ENCODE measurements at regions not wholly inside any gene's neighbourhood (a gene's known extent, or its start where the extent isn't known, plus 50 kb on each side); places are given as distances from the start of the nearest gene placed in this dataset.

DNA sequence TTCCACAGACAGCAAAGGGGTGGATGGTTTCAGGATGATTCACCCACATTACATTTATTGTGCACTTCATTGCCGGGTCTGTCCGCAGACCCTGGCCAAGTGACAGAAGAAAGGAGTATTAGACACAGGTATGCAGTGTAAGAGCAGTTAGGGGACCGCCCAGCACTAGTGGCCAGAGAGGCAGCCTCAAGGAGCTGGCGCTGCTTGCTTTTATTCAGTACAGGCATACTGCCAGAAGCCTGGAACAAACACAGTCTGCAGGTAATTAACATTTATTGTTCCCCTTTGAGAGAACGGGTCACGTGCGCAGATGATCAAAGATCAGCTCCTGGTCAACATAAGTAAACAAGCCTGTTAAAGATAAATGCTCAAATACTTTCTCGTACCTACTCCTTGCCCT, 1639.0 kb upstream of the IGFBP7 start:
- DNase-seq (ENCODE audit: low spot score) (peak; percentile 2), FAIRE-seq (no peak), ATAC-seq (peak; percentile 61)
- Histone ChIP-seq H4K20me1 (ENCODE audit: insufficient read depth, low read length) (no peaks in the 10 kb centered on the region), H3K79me2 (ENCODE audit: insufficient read depth, low read length) (no peaks in the 10 kb centered on the region), H3K4me2 (ENCODE audit: low read depth, low read length) (no peak overlapping the region), H3K36me3 (replicated peaks in 1 of 2; ENCODE audit: control insufficient read depth in 1 of 2, insufficient read depth in 2 of 2, low read length in 2 of 2) (no peaks in the 10 kb centered on the region), H2AFZ (ENCODE audit: low read length) (no peak overlapping the region), H3K4me3 (replicated peaks in 1 of 3; ENCODE audit: insufficient read depth in 1 of 3, low read depth in 2 of 3, low read length in 3 of 3) (no peak overlapping the region), H3K27ac (ENCODE audit: extremely low read length, insufficient read depth, low read length) (no peak overlapping the region), H3K27me3 (ENCODE audit: control insufficient read depth in 1 of 2, insufficient read depth in 2 of 2, low read length in 2 of 2) (no peaks in the 10 kb centered on the region), H3K4me1 (ENCODE audit: insufficient read depth, low read length) (peaks cover 7% of the 10 kb centered on the region; the same call in 1 of the 2 replicates), H3K9ac (ENCODE audit: insufficient read depth, low read depth, low read length) (no peak overlapping the region), H3K9me3 (ENCODE audit: low read length) (no peaks in the 10 kb centered on the region)
- TF ChIP-seq HNF4A (CRISPR knock-in tag; IDR thresholded peaks at IDR 0.05): peak; percentile 25; the same call in 1 of the 2 replicates
- TF ChIP-seq, protein P1, sequence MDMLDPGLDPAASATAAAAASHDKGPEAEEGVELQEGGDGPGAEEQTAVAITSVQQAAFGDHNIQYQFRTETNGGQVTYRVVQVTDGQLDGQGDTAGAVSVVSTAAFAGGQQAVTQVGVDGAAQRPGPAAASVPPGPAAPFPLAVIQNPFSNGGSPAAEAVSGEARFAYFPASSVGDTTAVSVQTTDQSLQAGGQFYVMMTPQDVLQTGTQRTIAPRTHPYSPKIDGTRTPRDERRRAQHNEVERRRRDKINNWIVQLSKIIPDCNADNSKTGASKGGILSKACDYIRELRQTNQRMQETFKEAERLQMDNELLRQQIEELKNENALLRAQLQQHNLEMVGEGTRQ (IDR thresholded peaks at IDR 0.05; ENCODE audit: low read depth, low read length): no peak
- TF ChIP-seq, protein P1 (CRISPR knock-in tag; IDR thresholded peaks at IDR 0.05; ENCODE audit: borderline replicate concordance): peak; percentile 24; the same call in 1 of the 2 replicates
- no peak for TF ChIP-seq KLF15 (CRISPR knock-in tag; IDR thresholded peaks at IDR 0.05; ENCODE audit: borderline replicate concordance)
- TF ChIP-seq NFYC (CRISPR knock-in tag; IDR thresholded peaks at IDR 0.05): no peak
- TF ChIP-seq, protein P2, sequence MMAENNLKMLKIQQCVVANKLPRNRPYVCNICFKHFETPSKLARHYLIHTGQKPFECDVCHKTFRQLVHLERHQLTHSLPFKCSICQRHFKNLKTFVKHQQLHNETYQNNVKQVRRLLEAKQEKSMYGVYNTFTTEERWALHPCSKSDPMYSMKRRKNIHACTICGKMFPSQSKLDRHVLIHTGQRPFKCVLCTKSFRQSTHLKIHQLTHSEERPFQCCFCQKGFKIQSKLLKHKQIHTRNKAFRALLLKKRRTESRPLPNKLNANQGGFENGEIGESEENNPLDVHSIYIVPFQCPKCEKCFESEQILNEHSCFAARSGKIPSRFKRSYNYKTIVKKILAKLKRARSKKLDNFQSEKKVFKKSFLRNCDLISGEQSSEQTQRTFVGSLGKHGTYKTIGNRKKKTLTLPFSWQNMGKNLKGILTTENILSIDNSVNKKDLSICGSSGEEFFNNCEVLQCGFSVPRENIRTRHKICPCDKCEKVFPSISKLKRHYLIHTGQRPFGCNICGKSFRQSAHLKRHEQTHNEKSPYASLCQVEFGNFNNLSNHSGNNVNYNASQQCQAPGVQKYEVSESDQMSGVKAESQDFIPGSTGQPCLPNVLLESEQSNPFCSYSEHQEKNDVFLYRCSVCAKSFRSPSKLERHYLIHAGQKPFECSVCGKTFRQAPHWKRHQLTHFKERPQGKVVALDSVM (CRISPR knock-in tag; IDR thresholded peaks at IDR 0.05): no peak
- no peak for TF ChIP-seq SOX6 (IDR thresholded peaks at IDR 0.05)
- peak; percentile 17; the same call in 1 of the 2 replicates for TF ChIP-seq SOX6 (CRISPR knock-in tag; IDR thresholded peaks at IDR 0.05)
- no peak for TF ChIP-seq NR2F1 (CRISPR knock-in tag; IDR thresholded peaks at IDR 0.05)
- no peak for TF ChIP-seq RARA (CRISPR knock-in tag; IDR thresholded peaks at IDR 0.05)
- TF ChIP-seq CHD2 (IDR thresholded peaks at IDR 0.05; ENCODE audit: low read depth, low read length): no peak
- TF ChIP-seq, protein P3, sequence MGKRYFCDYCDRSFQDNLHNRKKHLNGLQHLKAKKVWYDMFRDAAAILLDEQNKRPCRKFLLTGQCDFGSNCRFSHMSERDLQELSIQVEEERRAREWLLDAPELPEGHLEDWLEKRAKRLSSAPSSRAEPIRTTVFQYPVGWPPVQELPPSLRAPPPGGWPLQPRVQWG (CRISPR knock-in tag; IDR thresholded peaks at IDR 0.05; ENCODE audit: borderline replicate concordance, low read depth): no peak
- TF ChIP-seq BHLHE40 (IDR thresholded peaks at IDR 0.05; ENCODE audit: low read length): peak; percentile 51; the same call in 1 of the 2 replicates
- no peak for TF ChIP-seq NR2F2 (IDR thresholded peaks at IDR 0.05; ENCODE audit: borderline replicate concordance, low read depth)
- no TSS peak for BruUV-seq (replicated peaks)
- intact Hi-C loops (cut with micrococcal nuclease; ENCODE audit: unreplicated experiment): no loop called here
- POLR2A ChIA-PET: no interaction called here
- in situ Hi-C loops (cut with HindIII; ENCODE audit: extremely low pct_ligation_motif_present, low pct_unique_long_range_greater_than_20kb): no loop called here
- WGBS (ENCODE audit: low lambda C conversion rate): 1% methylated on average over 8 of the region's 8 CpGs
- CTCF ChIA-PET (ENCODE audit: low intra/inter-chr PET ratio, low total read pairs): no interaction called here

All from HepG2 (cell line).